ENCODE measurements at regions not wholly inside any gene's neighbourhood (a gene's known extent, or its start where the extent isn't known, plus 50 kb on each side); places are given as distances from the start of the nearest gene placed in this dataset.

GRCh38 chr9:7439355-7439995 lies 360.1 kb downstream of the DMAC1 start:
- TF ChIP-seq, protein P1, sequence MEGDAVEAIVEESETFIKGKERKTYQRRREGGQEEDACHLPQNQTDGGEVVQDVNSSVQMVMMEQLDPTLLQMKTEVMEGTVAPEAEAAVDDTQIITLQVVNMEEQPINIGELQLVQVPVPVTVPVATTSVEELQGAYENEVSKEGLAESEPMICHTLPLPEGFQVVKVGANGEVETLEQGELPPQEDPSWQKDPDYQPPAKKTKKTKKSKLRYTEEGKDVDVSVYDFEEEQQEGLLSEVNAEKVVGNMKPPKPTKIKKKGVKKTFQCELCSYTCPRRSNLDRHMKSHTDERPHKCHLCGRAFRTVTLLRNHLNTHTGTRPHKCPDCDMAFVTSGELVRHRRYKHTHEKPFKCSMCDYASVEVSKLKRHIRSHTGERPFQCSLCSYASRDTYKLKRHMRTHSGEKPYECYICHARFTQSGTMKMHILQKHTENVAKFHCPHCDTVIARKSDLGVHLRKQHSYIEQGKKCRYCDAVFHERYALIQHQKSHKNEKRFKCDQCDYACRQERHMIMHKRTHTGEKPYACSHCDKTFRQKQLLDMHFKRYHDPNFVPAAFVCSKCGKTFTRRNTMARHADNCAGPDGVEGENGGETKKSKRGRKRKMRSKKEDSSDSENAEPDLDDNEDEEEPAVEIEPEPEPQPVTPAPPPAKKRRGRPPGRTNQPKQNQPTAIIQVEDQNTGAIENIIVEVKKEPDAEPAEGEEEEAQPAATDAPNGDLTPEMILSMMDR (IDR thresholded peaks at IDR 0.05; ENCODE audit: insufficient read depth, low read length, poor library complexity, severe bottlenecking), result no peak
- no peak for TF ChIP-seq EZH2phosphoT487 (conservative IDR thresholded peaks at IDR 0.05; ENCODE audit: low read length)

Data from SU-DHL-6 (cell line).